GM12878 (cell line): ENCODE measurements at regions not wholly inside any gene's neighbourhood (a gene's known extent, or its start where the extent isn't known, plus 50 kb on each side); places are given as distances from the start of the nearest gene placed in this dataset.

Experiments used
- CBX3 ChIP-seq: fragments of 200-600 bp; sonication (generic); IDR thresholded peaks from 2 replicates; pipeline ENCODE4 v1.6.1; 2016; ENCODE audit warnings: low read depth, borderline replicate concordance
- CREB1 ChIP-seq: IDR thresholded peaks from 2 replicates; pipeline ENCODE4 v1.6.1; 2012; ENCODE audit warnings: low read depth, mild to moderate bottlenecking, inconsistent platforms
- POLR2A ChIP-seq: IDR thresholded peaks from 2 replicates; pipeline ENCODE4 v1.6.1; 2011; ENCODE audit warnings: low read depth, mild to moderate bottlenecking, low read length
- TAF1 ChIP-seq: IDR thresholded peaks from 2 replicates; pipeline ENCODE4 v1.6.1; 2011; ENCODE audit warnings: mild to moderate bottlenecking, low read depth, low read length, borderline replicate concordance
- TF ChIP-seq, protein P1 (sequence below): IDR thresholded peaks from 2 replicates; pipeline ENCODE4 v1.6.1; 2012; ENCODE audit warnings: low read depth, low read length, improper control_type of control experiment
- TF ChIP-seq, protein P2 (sequence below), 3 experiments: IDR thresholded peaks in 2 of 3; conservative IDR thresholded peaks in 1 of 3; 2 replicates each; pipeline ENCODE4 v1.5.1; 2011; ENCODE audit warnings: low read depth in 3 of 3, low read length in 3 of 3, mild to moderate bottlenecking in 3 of 3, control low read depth in 2 of 3, moderate library complexity in 2 of 3, inconsistent platforms in 1 of 3, mixed read lengths in 1 of 3; ENCODE audit not compliant: control insufficient read depth in 2 of 3, insufficient read depth in 1 of 3; ENCODE audit errors: extremely low read depth in 1 of 3

DNA sequence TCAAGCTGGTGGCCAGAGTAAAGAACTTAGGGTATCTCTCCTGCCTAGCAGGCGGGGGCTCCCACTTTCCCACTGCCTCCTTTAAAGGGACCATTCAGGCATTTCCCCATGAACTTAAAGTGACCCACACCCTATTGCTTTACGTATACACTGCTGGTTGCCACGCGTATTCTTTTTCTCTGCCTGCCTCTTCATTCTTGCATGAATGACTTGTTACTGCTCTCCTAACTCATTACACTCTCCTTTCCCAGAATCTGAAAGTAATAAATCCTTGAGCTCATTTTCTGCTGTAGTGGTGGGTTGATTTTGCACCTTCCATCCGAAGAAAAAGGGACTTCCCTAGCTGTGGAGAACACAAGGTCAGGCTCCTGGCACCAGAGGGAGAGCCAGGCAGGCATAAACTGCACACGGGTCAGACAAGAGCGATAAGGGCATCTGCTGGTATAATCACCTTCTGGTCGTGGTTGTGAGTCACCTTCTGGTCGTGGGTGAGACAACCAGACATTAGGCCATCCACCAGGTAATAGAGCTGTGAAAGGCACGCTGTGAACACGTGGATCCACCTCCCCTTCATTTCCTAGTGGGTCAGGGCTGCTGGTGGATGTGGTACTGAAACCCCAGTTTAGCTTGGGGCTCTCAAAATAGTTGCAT, 950.3 kb downstream of the SOCS6 start:
- TF ChIP-seq, protein P1, sequence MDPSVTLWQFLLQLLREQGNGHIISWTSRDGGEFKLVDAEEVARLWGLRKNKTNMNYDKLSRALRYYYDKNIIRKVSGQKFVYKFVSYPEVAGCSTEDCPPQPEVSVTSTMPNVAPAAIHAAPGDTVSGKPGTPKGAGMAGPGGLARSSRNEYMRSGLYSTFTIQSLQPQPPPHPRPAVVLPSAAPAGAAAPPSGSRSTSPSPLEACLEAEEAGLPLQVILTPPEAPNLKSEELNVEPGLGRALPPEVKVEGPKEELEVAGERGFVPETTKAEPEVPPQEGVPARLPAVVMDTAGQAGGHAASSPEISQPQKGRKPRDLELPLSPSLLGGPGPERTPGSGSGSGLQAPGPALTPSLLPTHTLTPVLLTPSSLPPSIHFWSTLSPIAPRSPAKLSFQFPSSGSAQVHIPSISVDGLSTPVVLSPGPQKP, result no peak
- TF ChIP-seq POLR2A (no peak), CBX3 (no peak), CREB1 (no peak), TAF1 (no peak)
- TF ChIP-seq, protein P2, sequence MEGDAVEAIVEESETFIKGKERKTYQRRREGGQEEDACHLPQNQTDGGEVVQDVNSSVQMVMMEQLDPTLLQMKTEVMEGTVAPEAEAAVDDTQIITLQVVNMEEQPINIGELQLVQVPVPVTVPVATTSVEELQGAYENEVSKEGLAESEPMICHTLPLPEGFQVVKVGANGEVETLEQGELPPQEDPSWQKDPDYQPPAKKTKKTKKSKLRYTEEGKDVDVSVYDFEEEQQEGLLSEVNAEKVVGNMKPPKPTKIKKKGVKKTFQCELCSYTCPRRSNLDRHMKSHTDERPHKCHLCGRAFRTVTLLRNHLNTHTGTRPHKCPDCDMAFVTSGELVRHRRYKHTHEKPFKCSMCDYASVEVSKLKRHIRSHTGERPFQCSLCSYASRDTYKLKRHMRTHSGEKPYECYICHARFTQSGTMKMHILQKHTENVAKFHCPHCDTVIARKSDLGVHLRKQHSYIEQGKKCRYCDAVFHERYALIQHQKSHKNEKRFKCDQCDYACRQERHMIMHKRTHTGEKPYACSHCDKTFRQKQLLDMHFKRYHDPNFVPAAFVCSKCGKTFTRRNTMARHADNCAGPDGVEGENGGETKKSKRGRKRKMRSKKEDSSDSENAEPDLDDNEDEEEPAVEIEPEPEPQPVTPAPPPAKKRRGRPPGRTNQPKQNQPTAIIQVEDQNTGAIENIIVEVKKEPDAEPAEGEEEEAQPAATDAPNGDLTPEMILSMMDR (IDR thresholded peaks at IDR 0.05 in 2 of 3, conservative IDR thresholded peaks at IDR 0.05 in 1 of 3; ENCODE audit: control insufficient read depth in 2 of 3, extremely low read depth in 1 of 3, insufficient read depth in 1 of 3, low read depth in 3 of 3, low read length in 3 of 3), result no peak
